ENCODE measurements at regions not wholly inside any gene's neighbourhood (a gene's known extent, or its start where the extent isn't known, plus 50 kb on each side); places are given as distances from the start of the nearest gene placed in this dataset.

DNA sequence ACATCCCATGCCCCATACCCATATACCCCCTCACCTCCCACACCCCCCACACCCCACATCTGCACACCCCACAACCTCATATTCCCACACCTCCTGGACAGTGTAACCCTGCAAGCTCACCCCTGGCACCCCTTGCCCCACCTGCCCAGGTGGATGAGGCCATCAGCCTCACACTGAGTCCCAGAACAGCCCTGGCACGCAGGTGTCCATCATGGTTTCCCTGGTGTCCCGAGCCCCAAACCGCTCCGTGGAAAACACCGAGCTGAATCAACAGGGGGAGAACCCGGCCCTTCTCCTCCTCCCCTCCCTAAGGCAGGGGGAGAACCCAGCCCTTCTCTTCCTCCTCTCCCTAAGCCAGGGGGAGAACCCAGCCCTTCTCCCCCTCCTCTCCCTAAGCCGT, 415.6 kb upstream of the SALL3 start:
- no peak for DNase-seq (ENCODE audit: low read depth in 3 of 3)

DNA sequence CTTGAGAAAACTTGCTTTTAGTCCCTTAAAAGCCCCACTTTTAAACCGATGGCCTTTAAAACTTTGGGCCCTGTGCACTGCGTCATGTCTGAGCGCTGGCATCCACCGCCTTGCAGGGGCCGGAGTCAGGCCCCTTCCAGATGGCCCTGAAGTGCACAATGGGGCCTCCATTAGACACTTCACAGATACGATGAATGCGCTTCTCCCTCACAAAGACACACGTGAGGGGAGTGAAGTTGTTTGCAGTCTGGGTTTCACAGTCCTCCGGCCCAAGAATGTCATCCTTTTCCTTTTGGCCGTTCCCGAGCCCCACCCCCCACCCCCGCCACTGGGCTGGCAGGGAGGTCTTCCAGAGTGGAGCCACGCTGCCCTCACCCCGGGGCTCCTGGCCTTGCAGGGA, 415.1 kb upstream of the SALL3 start:
- DNase-seq (ENCODE audit: low read depth in 3 of 3): no peak

DNA sequence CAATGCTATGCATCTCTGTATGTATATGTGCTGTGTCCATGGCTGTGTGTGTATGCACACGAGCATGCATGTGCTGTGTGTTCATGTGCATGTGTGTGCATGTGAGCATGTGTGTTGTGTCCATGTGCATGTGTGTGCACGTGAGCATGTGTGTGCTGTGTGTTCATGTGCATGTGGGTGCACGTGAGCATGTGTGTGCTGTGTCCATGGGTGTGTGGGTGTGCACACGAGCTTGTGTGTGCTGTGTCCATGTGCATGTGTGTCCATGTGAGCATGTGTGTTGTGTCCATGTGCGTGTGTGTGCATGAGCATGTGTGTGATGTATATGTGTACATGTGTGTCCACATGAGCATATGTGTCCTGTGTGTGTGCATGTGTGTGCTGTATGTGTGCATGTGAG, 414.4 kb upstream of the SALL3 start:
- no peak for DNase-seq (ENCODE audit: low read depth in 3 of 3)

DNA sequence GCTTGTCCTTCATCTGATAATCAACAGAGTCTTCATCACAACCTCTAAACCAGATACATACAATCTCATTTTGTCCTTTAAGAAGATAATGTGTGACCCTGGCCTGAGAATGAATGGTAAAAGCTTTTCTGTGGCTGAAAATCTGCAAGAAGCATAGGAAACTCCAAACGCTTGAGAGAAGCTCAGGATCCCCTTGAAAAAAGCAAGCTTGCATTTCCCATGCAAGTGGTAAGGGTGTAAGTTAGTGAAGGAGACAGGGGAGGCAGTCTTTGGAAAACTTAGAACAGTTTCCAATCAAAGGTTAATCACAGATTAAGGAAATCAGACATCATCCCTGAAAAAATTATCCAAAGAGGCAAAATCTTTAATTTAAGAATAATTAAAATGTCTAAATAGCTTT, 413.6 kb upstream of the SALL3 start:
- no peak for DNase-seq (ENCODE audit: low read depth in 3 of 3)

DNA sequence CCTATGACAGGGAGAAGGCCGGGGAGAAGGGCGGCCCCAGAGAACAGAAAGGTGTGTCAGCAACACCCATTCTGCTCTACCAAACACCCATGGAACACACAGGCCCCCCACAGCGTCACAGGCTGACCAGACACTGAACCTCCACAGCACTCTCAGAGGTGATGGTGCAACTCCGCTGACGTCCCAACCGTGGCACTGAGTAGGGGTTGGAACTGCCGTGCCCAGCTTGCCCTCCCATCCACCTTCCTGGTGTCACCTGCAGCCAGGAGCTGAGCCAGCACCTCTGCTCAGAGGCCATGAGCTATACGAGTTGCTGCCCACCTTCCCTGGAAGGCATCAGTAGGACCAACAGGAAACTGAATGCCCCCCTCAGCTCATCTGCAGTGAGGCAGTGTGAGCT, 412.9 kb upstream of the SALL3 start:
- DNase-seq (ENCODE audit: low read depth in 3 of 3): no peak

DNA sequence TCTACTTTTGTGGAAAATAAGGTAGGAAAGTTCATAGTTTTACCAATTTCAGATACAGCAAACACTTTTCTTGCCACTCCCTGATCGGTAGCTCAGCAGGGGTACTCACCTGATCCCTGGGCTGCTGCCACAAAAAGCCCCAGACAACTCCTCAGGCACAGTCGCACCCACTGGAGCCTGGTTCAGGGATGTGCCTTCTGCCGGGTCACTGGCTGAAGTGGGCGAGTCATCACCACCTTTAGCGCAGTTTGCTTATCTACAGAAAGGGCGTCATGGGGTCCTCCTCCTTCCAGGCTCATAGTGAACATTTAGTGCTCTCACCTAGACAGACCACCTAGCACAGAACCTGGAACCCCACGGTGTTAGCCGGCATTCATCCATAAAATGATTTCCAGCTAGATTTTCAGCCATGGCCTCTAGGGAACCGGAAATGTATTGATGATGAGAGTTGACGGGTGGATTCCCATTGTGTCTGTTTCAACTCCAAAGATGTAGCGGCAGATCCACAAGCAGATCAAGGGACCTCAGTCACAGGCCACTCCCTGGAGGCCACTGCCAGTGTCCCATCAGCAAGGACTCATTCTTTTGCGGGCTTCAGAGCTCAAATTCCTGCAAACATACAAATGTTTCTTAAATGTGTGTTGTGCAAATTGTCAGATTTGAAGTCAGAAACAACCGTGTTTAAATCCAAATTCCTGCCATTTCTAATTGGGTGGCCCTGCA, 408.4 kb upstream of the SALL3 start:
- no peak for DNase-seq (ENCODE audit: low read depth in 3 of 3)

DNA sequence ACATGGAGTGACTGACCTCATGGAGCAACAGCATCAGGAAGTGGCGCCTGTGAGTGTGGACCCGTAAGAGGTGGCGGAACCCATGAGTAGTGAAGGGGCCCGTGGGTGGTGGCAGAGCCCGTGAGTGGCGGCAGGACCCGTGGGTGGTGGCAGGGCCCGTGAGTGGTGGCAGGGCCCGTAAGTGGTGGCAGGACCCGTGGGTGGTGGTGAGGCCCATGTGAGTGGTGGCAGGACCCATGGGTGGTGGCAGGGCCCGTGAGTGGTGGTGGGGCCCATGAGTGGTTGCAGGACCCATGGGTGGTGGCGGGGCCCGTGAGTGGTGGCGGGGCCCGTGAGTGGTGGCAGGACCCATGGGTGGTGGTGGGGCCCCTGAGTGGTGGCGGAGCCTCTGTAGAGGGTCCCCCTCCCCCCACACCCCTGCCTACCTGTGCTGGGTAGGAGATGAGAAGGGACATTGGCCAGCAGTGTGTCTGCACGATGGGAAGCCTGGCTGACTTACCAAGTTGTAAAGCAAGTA, 407.7 kb upstream of the SALL3 start:
- DNase-seq (ENCODE audit: low read depth in 3 of 3): no peak

DNA sequence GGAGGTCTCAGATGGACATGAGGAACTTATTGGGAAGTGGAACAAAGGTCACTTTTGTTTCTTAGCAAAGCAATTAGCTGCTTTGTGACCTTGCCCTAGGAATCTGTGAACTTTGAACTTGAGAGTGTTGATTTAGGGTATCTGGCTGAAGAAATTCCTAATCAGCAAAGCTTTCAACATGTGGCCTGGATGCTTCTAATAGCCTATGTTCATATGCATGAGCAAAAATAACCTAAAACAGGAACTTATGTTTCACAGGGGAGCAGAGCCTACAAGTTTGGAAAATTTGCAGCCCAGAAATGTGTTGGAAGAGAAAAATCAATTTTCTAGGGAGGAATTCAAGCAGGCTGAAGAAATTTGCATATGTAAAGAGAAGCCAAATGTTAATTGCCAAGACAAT, 405.8 kb upstream of the SALL3 start:
- no peak for DNase-seq (ENCODE audit: low read depth in 3 of 3)

DNA sequence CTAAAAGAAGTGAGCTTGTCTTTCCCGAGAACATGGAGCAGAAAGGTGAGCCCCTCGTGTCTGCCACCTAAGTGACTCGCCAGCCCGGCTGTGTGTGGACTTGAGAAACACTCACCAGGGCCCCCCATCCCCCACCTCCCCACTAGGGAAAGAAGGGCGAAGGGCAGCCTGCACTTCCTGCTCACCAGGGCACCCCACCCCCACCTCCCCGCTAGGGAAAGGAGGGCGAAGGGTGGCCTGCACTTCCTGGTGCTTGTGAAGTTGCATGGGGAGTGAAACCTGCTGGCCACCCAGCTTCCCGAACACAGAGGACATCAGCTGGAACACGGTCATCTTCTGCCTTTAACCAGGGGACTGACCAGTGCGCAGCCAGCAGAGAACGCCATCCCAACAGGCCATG, 402.7 kb upstream of the SALL3 start:
- no peak for DNase-seq (ENCODE audit: low read depth in 3 of 3)

DNA sequence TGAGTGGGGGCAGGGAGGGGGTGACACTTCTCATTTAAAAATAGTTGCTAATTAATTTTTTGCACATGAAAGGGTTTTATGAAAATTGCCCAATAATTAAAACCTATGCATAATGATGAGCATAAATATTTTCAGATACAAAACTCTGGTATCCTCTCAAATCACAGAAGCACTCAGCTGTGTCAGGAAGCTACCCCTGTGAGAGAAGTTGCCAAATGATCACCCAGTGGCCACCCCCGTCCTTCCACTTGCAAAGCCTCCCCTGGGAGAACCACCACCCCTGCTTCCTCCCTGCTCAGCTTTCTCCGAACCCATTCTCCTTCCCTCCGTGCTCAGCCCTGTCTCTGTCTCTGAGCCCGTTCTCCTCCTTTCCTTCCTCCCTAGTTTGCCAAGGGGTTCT, 400.2 kb upstream of the SALL3 start:
- DNase-seq (ENCODE audit: low read depth in 3 of 3): no peak

DNA sequence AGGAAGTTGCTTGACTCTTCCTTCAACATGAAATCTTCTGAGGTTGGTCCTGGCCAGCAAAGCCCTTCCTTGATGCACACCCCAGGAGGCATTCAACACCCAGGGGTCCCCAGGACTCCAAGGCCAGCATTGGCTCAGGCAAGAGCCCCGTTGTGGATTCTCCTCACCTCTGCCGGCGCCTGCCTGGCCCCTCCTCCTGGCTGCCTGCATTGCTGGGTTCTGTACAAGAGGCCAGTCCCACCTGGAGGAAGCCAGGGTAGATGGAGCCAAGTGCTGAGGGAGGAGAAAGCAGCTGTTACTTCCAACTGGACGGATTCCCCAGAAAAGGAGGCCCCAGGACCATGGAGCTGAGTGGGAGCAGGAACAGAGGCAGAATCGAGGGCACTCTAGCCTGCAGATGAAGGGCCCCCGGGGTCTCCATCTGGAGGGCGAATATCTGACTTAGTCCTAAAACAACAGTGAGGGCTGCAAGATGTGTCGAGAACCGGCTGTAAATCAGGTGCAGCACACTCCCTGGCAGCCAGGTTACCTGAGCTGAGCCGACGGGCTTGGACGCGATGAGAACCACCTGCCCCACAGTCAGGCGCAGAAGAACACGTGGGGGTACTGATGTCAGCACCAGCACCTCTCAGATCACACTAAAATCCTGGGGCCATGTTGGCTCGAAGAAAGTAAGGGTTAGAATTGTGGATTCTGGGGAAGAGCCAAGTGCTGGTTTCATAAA, 399.6 kb upstream of the SALL3 start:
- no peak for DNase-seq (ENCODE audit: low read depth in 3 of 3)

DNA sequence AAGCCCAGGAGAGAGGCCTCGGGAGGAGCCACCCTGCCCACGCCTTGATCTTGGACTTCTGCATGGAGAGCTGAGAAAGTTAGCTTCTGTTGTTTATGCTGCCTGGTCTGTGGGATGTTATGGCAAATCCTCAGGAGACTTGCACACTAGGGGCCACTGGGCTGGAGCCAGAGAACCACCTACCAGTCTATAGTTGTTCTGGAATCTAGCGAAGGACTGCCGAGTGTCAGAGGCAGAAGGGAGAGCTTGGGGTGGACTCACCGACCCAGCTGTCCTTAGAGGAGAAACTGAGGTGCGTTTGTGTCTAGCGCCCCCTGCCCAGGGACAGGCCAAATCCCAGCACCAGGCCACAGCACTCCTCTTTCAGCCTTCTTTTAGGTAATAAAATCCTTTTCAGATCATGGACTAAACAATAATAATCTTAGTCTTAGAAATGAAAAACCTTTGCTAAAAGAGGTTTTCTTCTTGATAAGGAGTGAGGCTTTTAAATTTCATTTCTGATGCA, 398.7 kb upstream of the SALL3 start:
- no peak for DNase-seq (ENCODE audit: low read depth in 3 of 3)

DNA sequence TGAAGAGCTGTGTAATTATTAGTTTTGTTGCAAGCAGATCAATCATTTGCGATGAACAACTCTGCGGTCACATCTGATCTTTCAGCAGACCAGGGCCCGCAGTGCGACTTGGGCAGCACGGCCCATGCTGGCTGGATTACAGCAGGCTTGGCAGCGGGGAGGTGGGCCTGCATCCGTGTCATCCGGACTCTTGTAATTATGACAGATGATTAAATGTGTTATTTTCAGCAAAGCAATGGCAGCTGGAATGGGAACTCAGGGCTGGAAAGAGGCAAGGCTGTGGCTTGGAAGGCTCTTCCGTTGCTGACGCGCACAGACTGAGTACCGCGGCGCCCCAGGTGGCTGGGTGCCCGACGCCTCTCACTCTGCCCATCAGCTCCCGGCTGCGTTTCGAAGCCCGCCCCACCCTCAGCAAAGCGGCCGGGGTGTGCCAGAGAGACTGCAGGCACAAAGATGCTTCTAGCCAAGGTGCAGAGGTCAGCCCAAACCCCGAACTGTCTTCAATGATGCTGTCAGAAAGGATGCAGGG, 397.4 kb upstream of the SALL3 start:
- DNase-seq (ENCODE audit: low read depth in 3 of 3): no peak

DNA sequence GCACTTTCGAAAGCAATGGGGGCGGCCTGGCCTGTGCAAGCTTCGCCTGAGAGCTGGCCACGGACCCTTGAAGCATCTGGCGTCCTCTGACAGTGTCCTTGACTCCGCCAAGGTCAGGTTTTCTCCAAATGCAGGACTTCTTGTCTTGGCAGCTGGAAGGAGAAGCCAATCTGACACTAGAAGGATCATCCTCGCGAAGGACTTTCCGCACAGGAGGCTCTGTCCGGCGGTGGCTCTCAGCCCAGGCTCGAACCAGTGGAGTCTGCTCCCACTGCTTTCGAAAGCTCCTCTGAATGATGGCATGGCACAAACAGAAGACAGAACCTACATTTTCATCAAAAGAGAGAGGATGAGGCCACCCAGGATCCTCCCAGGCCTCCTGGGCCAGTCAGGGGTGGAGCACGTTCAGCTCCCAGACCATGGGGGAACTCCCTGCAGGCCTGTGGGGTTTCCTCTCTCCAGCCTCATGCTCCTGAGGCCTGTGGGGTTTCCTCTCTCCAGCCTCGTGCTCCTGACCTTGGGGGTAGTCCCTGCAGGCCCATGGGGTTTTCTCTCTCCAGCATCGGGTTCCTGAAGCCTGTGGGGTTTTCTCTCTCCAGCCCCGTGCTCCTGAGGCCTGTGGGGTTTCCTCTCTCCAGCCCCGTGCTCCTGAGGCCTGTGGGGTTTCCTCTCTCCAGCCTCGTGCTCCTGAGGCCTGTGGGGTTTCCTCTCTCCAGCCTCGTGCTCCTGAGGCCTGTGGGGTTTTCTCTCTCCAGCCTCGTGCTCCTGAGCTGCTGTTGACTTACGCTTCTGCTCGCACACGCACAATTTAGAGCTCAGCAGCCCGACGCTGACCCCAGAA, 396.5 kb upstream of the SALL3 start:
- no peak for DNase-seq (ENCODE audit: low read depth in 3 of 3)

DNA sequence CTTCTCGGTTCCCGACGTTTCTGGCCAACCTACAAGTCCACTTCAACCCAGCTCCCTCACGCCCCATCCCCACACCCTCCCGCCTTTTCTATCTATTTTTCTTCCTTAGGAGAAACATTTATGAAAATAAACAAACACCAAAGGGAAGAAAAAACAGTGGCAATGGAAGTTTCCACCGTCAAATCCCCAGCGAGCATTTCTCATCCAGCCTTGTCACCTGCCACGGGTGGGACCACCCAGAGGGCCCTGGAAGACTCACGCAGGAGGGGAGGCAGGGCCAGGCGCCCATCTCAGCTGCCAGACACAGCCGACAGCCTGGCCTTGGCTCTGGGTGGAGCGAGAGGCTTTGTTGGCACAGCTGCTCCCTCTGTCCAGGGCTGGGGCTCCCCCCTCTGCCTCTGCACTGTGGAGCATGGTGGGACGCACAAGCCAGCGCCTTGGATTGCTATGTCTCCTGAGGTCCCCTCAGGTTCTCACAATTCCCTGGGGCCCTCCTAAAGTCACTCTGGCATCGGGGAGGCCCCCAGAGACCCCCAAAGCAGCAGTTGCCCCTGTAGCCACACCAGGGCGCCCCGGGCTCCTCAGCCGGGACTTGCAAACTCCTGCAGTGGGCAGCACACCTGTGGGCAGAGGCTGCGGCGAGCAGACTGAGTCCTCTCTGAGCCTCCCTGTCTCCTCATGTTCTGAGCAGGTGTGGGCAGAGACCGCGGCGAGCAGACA, 395.7 kb upstream of the SALL3 start:
- no peak for DNase-seq (ENCODE audit: low read depth in 3 of 3)

DNA sequence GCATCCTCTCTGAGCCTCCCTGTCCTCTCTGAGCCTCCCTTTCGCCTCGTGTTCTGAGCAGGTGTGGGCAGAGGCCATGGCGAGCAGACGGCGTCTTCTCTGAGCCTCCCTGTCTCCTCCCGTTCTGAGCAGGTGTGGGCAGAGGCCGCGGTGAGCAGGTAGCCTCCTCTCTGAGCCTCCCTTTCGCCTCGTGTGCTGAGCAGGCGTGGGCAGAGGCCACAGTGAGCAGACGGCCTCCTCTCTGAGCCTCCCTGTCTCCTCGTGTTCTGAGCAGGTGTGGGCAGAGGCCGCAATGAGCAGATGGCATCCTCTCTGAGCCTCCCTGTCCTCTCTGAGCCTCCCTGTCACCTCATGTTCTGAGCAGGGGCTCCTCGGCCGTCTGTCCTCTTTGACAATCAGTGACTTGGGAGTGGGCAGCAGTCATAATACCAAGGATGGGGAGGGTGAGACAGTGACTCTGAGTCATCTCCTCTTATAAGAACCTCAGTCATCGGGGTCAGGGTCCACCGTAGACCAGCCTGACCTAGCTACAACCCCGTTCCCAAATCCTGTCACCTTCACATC, 395.1 kb upstream of the SALL3 start:
- DNase-seq (ENCODE audit: low read depth in 3 of 3): no peak

DNA sequence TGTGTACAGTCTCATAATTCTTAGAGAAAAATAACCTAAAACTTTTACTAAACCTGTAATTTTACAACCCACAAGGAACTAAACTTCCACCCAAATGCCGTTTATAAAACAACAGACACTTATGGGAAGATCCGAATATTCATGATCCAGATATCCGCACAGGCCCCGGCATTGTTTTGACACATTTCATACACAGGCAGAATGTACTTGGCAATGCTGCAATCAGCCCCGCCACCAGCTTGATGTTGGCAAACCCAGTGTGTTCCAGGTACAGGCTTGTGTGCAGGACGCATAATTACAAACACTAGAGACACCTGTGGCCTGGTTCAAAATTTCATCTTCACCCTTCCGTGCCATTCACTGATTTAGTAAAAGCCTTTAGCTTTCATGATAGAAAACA, 393.0 kb upstream of the SALL3 start:
- DNase-seq (ENCODE audit: low read depth in 3 of 3): no peak

DNA sequence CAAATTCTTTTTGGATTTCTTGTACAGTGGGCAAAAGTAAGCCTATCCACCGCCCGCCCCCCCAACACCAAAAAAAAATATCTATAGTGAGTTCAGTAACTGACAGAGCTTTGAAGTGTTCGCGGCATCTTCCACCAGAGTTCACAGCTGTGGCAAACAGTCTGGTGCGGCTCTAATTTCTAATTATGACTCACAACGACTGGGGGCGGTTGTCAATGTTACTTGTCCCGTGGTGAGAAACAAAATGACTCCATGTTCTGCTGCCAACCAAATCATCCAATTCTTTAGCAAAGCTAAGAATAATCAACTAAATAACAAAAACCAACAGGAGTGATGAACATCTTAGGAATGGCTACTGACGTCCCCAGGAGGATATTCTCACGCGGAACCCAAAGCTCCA, 392.5 kb upstream of the SALL3 start:
- DNase-seq (ENCODE audit: low read depth in 3 of 3): no peak

DNA sequence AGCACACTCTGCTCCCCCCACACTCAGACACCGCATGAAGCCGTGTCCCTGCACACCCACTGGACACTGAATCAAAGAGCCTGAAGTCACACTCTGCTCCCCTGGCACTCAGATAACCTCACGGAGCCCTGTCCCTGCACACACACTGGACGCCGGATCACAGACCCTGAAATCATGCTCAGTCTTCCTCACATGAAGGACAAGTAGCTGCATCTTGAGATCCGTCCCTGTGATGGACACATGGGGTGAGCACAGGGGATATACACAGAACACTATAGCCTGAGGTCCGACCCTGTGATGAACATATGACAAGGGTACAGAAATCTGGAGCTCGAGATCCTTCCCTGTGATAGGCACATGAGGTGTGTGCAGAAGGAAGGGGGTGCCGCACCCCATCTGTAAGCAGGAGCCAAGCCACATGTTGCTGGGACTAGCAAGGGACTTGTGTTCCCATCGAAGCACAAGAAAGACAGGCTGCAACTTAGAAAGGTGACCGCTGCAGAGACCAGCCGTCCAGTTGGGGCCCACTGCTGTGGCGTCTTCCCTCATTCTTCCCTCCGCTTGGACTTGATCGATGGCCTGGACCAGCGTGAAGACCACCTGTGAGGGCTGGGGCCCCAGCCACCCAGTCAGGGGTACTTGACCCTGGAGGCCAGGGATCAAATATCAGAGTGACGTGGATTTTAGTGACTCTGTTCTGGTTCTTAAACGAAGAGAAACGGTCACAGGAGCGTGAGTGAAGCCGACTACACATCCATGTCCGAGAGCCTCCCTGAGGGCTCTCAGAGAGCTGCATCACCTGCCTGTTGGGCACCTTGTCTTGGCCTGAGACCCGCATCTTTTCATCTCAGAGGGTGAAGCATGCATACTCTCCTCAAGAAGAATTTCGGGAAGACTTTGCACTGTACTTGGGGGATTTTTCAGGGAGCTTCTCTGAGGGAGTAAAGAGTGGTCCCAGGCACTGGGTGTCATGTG, 391.7 kb upstream of the SALL3 start:
- DNase-seq (ENCODE audit: low read depth in 3 of 3): no peak

DNA sequence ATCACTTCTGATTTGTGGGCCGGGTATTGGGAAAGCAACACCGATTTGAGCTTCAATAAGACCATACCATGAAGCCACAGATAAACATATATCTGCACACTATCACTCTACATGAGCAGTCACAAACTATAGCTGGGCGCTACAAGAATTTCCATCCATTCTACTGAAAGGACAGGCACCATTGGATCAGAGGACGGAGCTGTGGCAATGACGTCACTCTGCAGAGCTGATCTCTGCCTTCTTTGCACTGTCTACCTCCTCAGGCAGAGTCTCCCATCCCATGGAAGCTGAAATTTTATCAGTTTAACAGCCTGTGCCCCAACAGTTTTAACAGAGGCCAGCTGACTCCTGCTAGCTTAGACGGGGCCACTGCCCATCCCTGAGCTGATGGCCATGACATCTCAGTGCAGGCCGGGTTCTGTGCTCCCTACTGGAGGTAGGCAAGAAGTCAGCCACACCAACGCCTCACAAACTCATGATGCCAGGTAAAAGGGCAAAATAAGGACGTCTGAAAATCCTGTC, 389.6 kb upstream of the SALL3 start:
- DNase-seq (ENCODE audit: low read depth in 3 of 3): no peak

Measured in stimulated activated CD4-positive, alpha-beta T cell treated with anti-CD3 and anti-CD28 coated beads, TNF-alpha, amount 100 ng/mL, for 24 hours (primary cell).